HCT116 (cell line): ENCODE measurements at regions not wholly inside any gene's neighbourhood (a gene's known extent, or its start where the extent isn't known, plus 50 kb on each side); places are given as distances from the start of the nearest gene placed in this dataset.
"Not testable (repeated sequence)": the region's sequence is repeated elsewhere in the genome, so short reads cannot be mapped to it uniquely, and the experiment has no call there.

Experiments
- ATAC-seq: fragments of 200-7000 bp; cut with Tn5 transposase; 2 replicates; pipeline ENCODE4 v1.9.1; 2020; ENCODE audit warnings: mild to moderate bottlenecking, moderate library complexity
- BruUV-seq: library from RNA; stranded (reverse); fragments of 400-500 nt; replicated peaks from 2 replicates; lab custom pipeline; 2021; lab: Mats Ljungman, UMichigan
- CTCF ChIA-PET: fragments of 300-600 bp; sonication (Branson Sonifier 250); formaldehyde crosslinking; loops from one replicate; lab custom pipeline; 2021; ENCODE audit warnings: antibody characterized with exemption; lab: Charles Lee
- POLR2A ChIA-PET: fragments of 300-600, 350-600 bp; sonication (Branson Sonifier 250); formaldehyde crosslinking; loops from one replicate; lab custom pipeline; 2021; ENCODE audit warnings: antibody characterized with exemption; lab: Charles Lee
- RAD21 ChIA-PET, 2 experiments: fragments of 300-600 bp; sonication (Branson Sonifier 250); formaldehyde crosslinking; loops; one replicate each; lab custom pipeline; 2023; ENCODE audit warnings: low total read pairs in 2 of 2; ENCODE audit not compliant: uncharacterized antibody in 2 of 2, unreplicated experiment in 2 of 2, low non-redundant PET in 1 of 2; lab: Charles Lee
- DNase-seq: peaks from one replicate; pipeline ENCODE4 v3.0.0-alpha.2; 2010; ENCODE audit warnings: low read depth, low spot score
- H2AFZ ChIP-seq: fragments of 200-600 bp; shearing (Covaris generic), sonication (generic); 2 replicates; pipeline ENCODE4 v1.6.1; 2017; ENCODE audit warnings: low read depth, mixed run types, mixed read lengths, antibody characterized with exemption, low read length; ENCODE audit not compliant: poor library complexity, severe bottlenecking
- H3K27ac ChIP-seq: 2 replicates; pipeline ENCODE4 v1.5.1; 2012; ENCODE audit warnings: low read depth, low read length
- H3K27me3 ChIP-seq: fragments of 200-600 bp; sonication (generic); 2 replicates; pipeline ENCODE4 v1.6.1; 2016; ENCODE audit warnings: mixed run types, low read length, mixed read lengths; ENCODE audit not compliant: insufficient read depth
- H3K36me3 ChIP-seq, 2 experiments: fragments of 200-500 bp in 1 of 2; fragments of 200-600 bp in 1 of 2; sonication (Bioruptor generic) in 1 of 2; sonication (generic) in 1 of 2; 2 replicates each; pipeline versions ENCODE4 v1.5.1 to v1.6.1; 2014 to 2016; ENCODE audit warnings: low read length in 2 of 2, inconsistent platforms in 1 of 2, mixed read lengths in 1 of 2, mixed run types in 1 of 2; ENCODE audit not compliant: insufficient read depth in 2 of 2, control insufficient read depth in 1 of 2
- H3K4me1 ChIP-seq, 2 experiments: fragments of 200-600 bp in 1 of 2; sonication (generic) in 1 of 2; 2 replicates each; pipeline versions ENCODE4 v1.5.1 to v1.6.1; 2012 to 2017; ENCODE audit warnings: low read length in 2 of 2, inconsistent platforms in 1 of 2, mild to moderate bottlenecking in 1 of 2, mixed read lengths in 1 of 2, mixed run types in 1 of 2, moderate library complexity in 1 of 2; ENCODE audit not compliant: insufficient read depth in 2 of 2, control insufficient read depth in 1 of 2
- H3K4me2 ChIP-seq: fragments of 200-600 bp; sonication (generic); 2 replicates; pipeline ENCODE4 v1.6.1; 2017; ENCODE audit warnings: mixed run types, low read length, mixed read lengths
- H3K4me3 ChIP-seq, 2 experiments: fragments of 200-600 bp in 1 of 2; sonication (generic) in 1 of 2; replicated peaks in 1 of 2; 2 replicates each; pipeline ENCODE4 v1.5.1; 2011 to 2016; ENCODE audit warnings: low read length in 2 of 2, control low read depth in 1 of 2, low read depth in 1 of 2, mild to moderate bottlenecking in 1 of 2, mixed read lengths in 1 of 2, mixed run types in 1 of 2
- H3K79me2 ChIP-seq: fragments of 200-600 bp; sonication (generic); 2 replicates; pipeline ENCODE4 v1.6.1; 2017; ENCODE audit warnings: mild to moderate bottlenecking, mixed run types, low read length, moderate library complexity, mixed read lengths; ENCODE audit not compliant: insufficient read depth
- H3K9ac ChIP-seq: fragments of 200-600 bp; sonication (generic); 2 replicates; pipeline ENCODE4 v1.6.1; 2016; ENCODE audit warnings: low read length, mixed read lengths
- H3K9me2 ChIP-seq: fragments of 200-600 bp; sonication (generic), shearing (Covaris generic); 2 replicates; pipeline ENCODE4 v1.6.1; 2017; ENCODE audit warnings: mixed run types, mild to moderate bottlenecking, moderate library complexity; ENCODE audit not compliant: insufficient read depth
- H3K9me3 ChIP-seq, 2 experiments: fragments of 200-500 bp in 1 of 2; fragments of 200-600 bp in 1 of 2; sonication (Bioruptor generic) in 1 of 2; sonication (generic) in 1 of 2; 2 replicates each; pipeline ENCODE4 v1.6.1; 2014 to 2017; ENCODE audit warnings: low read length in 2 of 2, mixed read lengths in 2 of 2, inconsistent platforms in 1 of 2, low read depth in 1 of 2, mild to moderate bottlenecking in 1 of 2, mixed run types in 1 of 2, moderate library complexity in 1 of 2; ENCODE audit not compliant: control insufficient read depth in 1 of 2, insufficient read depth in 1 of 2
- H4K20me1 ChIP-seq: fragments of 200-600 bp; sonication (generic), shearing (Covaris generic); 2 replicates; pipeline ENCODE4 v1.6.1; 2017; ENCODE audit warnings: mixed run types, mild to moderate bottlenecking, moderate library complexity; ENCODE audit not compliant: insufficient read depth
- CBX3 ChIP-seq: IDR thresholded peaks from 2 replicates; pipeline ENCODE4 v1.6.1; 2012; ENCODE audit warnings: low read depth
- CEBPB ChIP-seq: IDR thresholded peaks from 2 replicates; pipeline ENCODE4 v1.6.1; 2012; ENCODE audit warnings: low read depth
- CTCF ChIP-seq, 3 experiments: fragments of 200-600 bp in 1 of 3; sonication (generic) in 1 of 3; IDR thresholded peaks in 2 of 3; conservative IDR thresholded peaks in 1 of 3; 2 replicates each; pipeline ENCODE4 v1.5.1; 2012 to 2017; ENCODE audit warnings: low read depth in 2 of 3, low read length in 2 of 3, antibody characterized with exemption in 1 of 3, borderline replicate concordance in 1 of 3, control low read depth in 1 of 3, mild to moderate bottlenecking in 1 of 3, mixed read lengths in 1 of 3, mixed run types in 1 of 3, moderate library complexity in 1 of 3; ENCODE audit not compliant: insufficient read depth in 1 of 3
- EGR1 ChIP-seq: IDR thresholded peaks from 2 replicates; pipeline ENCODE4 v1.6.1; 2012; ENCODE audit warnings: low read depth
- ELF1 ChIP-seq: IDR thresholded peaks from 2 replicates; pipeline ENCODE4 v1.6.1; 2012; ENCODE audit warnings: low read depth, borderline replicate concordance
- EZH2 ChIP-seq: fragments of 200-600 bp; sonication (generic); IDR thresholded peaks from 2 replicates; pipeline ENCODE4 v1.6.1; 2017; ENCODE audit warnings: antibody characterized with exemption, mixed run types
- FOSL1 ChIP-seq: IDR thresholded peaks from 2 replicates; pipeline ENCODE4 v1.6.1; 2012; ENCODE audit warnings: low read depth
- MAX ChIP-seq: IDR thresholded peaks from 2 replicates; pipeline ENCODE4 v1.6.1; 2012
- POLR2A ChIP-seq: IDR thresholded peaks from 2 replicates; pipeline ENCODE4 v1.7.0; 2011; ENCODE audit warnings: borderline replicate concordance; ENCODE audit not compliant: insufficient read depth, insufficient read length; ENCODE audit errors: extremely low read depth
- POLR2AphosphoS5 ChIP-seq: IDR thresholded peaks from 2 replicates; pipeline ENCODE4 v1.6.1; 2011; ENCODE audit warnings: mild to moderate bottlenecking, low read depth, low read length, moderate library complexity
- REST ChIP-seq: IDR thresholded peaks from 2 replicates; pipeline ENCODE4 v1.6.1; 2012; ENCODE audit warnings: low read depth
- SIN3A ChIP-seq: IDR thresholded peaks from 2 replicates; pipeline ENCODE4 v1.6.1; 2012; ENCODE audit warnings: low read depth
- SP1 ChIP-seq: IDR thresholded peaks from 2 replicates; pipeline ENCODE4 v1.6.1; 2012; ENCODE audit warnings: low read depth
- SRF ChIP-seq: IDR thresholded peaks from 2 replicates; pipeline ENCODE4 v1.6.1; 2012; ENCODE audit warnings: low read depth
- TCF7L2 ChIP-seq: IDR thresholded peaks from 2 replicates; pipeline ENCODE4 v1.7.0; 2011; ENCODE audit warnings: borderline replicate concordance, inconsistent platforms; ENCODE audit not compliant: insufficient read depth, insufficient read length; ENCODE audit errors: extremely low read depth
- YY1 ChIP-seq: IDR thresholded peaks from 2 replicates; pipeline ENCODE4 v1.6.1; 2011; ENCODE audit warnings: low read length, low read depth, moderate library complexity, mild to moderate bottlenecking; ENCODE audit not compliant: insufficient replicate concordance; ENCODE audit errors: extremely low read depth
- ZFX ChIP-seq: fragments of 450-650 bp; IDR thresholded peaks from 2 replicates; pipeline ENCODE4 v1.6.1; 2017
- ZNF274 ChIP-seq: fragments of 200-500 bp; sonication (Bioruptor generic); IDR thresholded peaks from 2 replicates; pipeline ENCODE4 v1.6.1; 2014; ENCODE audit warnings: mild to moderate bottlenecking, low read depth, low read length, inconsistent platforms
- intact Hi-C: fragments of 100-400 bp; cut with micrococcal nuclease; formaldehyde crosslinking; loops from 2 replicates; pipeline ENCODE4 v1.10.0; 2022

GRCh38 chr17:69685150-69685549, 270.7 kb downstream of the MAP2K6 start:
- H3K79me2 ChIP-seq, H4K20me1 ChIP-seq, H3K27ac ChIP-seq, POLR2A ChIA-PET, BruUV-seq, H3K9me2 ChIP-seq, intact Hi-C loops, RAD21 ChIA-PET, H3K4me3 ChIP-seq, H2AFZ ChIP-seq, H3K9ac ChIP-seq, ATAC-seq, DNase-seq, H3K9me3 ChIP-seq, H3K36me3 ChIP-seq, H3K27me3 ChIP-seq, H3K4me1 ChIP-seq, H3K4me2 ChIP-seq, CTCF ChIA-PET: not testable (repeated sequence)

GRCh38 chr17:69690531-69690930, 276.0 kb downstream of the MAP2K6 start:
- ChIA-PET POLR2A (no interaction called here), RAD21 (no interaction called here), CTCF (no interaction called here)
- no peak for TF ChIP-seq ZFX
- TF ChIP-seq SRF: no peak
- no peak for TF ChIP-seq YY1
- TF ChIP-seq SP1: no peak
- no peak for TF ChIP-seq CEBPB
- no peak for TF ChIP-seq POLR2A
- no peak for TF ChIP-seq CBX3
- no peak for TF ChIP-seq CTCF (IDR thresholded peaks at IDR 0.05 in 2 of 3, conservative IDR thresholded peaks at IDR 0.05 in 1 of 3; ENCODE audit: borderline replicate concordance in 1 of 3, insufficient read depth in 1 of 3, low read depth in 2 of 3, low read length in 2 of 3)
- TF ChIP-seq TCF7L2: no peak
- no peak for TF ChIP-seq REST
- no peak for TF ChIP-seq FOSL1
- no peak for TF ChIP-seq MAX
- no peak for TF ChIP-seq ZNF274
- no peak for TF ChIP-seq EGR1
- TF ChIP-seq POLR2AphosphoS5: no peak
- no peak for TF ChIP-seq SIN3A
- no peak for TF ChIP-seq ELF1
- TF ChIP-seq EZH2: no peak
- intact Hi-C loops: no loop called here
- Histone ChIP-seq H3K79me2 (no peaks in the 10 kb centered on the region), H4K20me1 (no peaks in the 10 kb centered on the region), H3K9me3 (peaks cover 3 to 4% of the 10 kb centered on the region in 2 experiments; a peak in 2 of 4 replicates), H3K27me3 (no peaks in the 10 kb centered on the region), H3K4me3 (no peak overlapping the region), H3K36me3 (no peaks in the 10 kb centered on the region), H3K27ac (no peak overlapping the region), H3K4me1 (no peaks in the 10 kb centered on the region), H3K9ac (no peak overlapping the region), H3K9me2 (no peaks in the 10 kb centered on the region), H3K4me2 (no peak overlapping the region), H2AFZ (no peak overlapping the region)
- no peak for DNase-seq
- BruUV-seq: no TSS peak
- no peak for ATAC-seq
